ENCODE measurements at regions not wholly inside any gene's neighbourhood (a gene's known extent, or its start where the extent isn't known, plus 50 kb on each side); places are given as distances from the start of the nearest gene placed in this dataset.

GRCh38 chr13:83825676-83826075 is 56.6 kb downstream of the SLITRK1 start:
- H2AFZ ChIP-seq (ENCODE audit: low read length) = no peak overlapping the region
- H4K20me1 ChIP-seq (ENCODE audit: low read length) = no peaks in the 10 kb centered on the region
- no peak overlapping the region for H3K9ac ChIP-seq (ENCODE audit: low read length)
- no TSS peak for BruUV-seq (replicated peaks)
- ATAC-seq = no peak
- H3K27ac ChIP-seq (ENCODE audit: low read length) = no peak overlapping the region
- H3K79me2 ChIP-seq (ENCODE audit: low read length) = no peaks in the 10 kb centered on the region
- no peak overlapping the region for H3K4me3 ChIP-seq (ENCODE audit: low read length)
- DNase-seq = no peak
- no peak overlapping the region for H3K4me2 ChIP-seq (ENCODE audit: low read length)
- H3K9me2 ChIP-seq (replicated peaks; ENCODE audit: low read length) = no peaks in the 10 kb centered on the region
- no peaks in the 10 kb centered on the region for H3K36me3 ChIP-seq (ENCODE audit: low read depth, low read length)
- H3K4me1 ChIP-seq (ENCODE audit: insufficient read depth, low read length) = peaks cover 6% of the 10 kb centered on the region; the same call in 1 of the 2 replicates
- intact Hi-C loops (cut with micrococcal nuclease) = no loop called here
- ChIA-PET POLR2A (ENCODE audit: unreplicated experiment) (interaction anchor here (0.6 kb wide), 1 partner anchor 154 kb away, joined by 3 read pairs; no protein-coding TSS in a partner anchor), CTCF (no interaction called here)
- no peak for TF ChIP-seq CTCF (conservative IDR thresholded peaks at IDR 0.05; ENCODE audit: low read depth, low read length)
- TF ChIP-seq EZH2 (IDR thresholded peaks at IDR 0.05; ENCODE audit: low read length, unreplicated experiment) = no peak
- TF ChIP-seq EZH2phosphoT487 (IDR thresholded peaks at IDR 0.05; ENCODE audit: borderline replicate concordance, low read length) = no peak
- H3F3A ChIP-seq (ENCODE audit: low read length, unreplicated experiment) = no peaks in the 10 kb centered on the region
- H3K9me3 ChIP-seq (ENCODE audit: low read length) = no peaks in the 10 kb centered on the region
- H3K27me3 ChIP-seq (ENCODE audit: low read length) = no peaks in the 10 kb centered on the region

- no peak overlapping the region for H3K4me2 ChIP-seq (ENCODE audit: low read length)
- no peaks in the 10 kb centered on the region for H3K79me2 ChIP-seq (ENCODE audit: low read length)
- POLR2A ChIA-PET (ENCODE audit: unreplicated experiment) = no interaction called here
- H3F3A ChIP-seq (ENCODE audit: low read length, unreplicated experiment) = no peaks in the 10 kb centered on the region
- peaks cover 9% of the 10 kb centered on the region; the same call in 1 of the 2 replicates for H3K4me1 ChIP-seq (ENCODE audit: insufficient read depth, low read length)
- H4K20me1 ChIP-seq (ENCODE audit: low read length) = no peaks in the 10 kb centered on the region
- CTCF ChIA-PET = interaction anchor here (0.7 kb wide), 1 partner anchor 722 kb away, joined by 3 read pairs; no protein-coding TSS in a partner anchor
- H3K4me3 ChIP-seq (ENCODE audit: low read length) = no peak overlapping the region
- intact Hi-C loops (cut with micrococcal nuclease) = no loop called here
- no peak overlapping the region for H3K27ac ChIP-seq (ENCODE audit: low read length)
- no peak overlapping the region for H3K9ac ChIP-seq (ENCODE audit: low read length)
- no peaks in the 10 kb centered on the region for H3K9me2 ChIP-seq (replicated peaks; ENCODE audit: low read length)
- ATAC-seq = no peak
- no peaks in the 10 kb centered on the region for H3K36me3 ChIP-seq (ENCODE audit: low read depth, low read length)
- H3K27me3 ChIP-seq (ENCODE audit: low read length) = no peaks in the 10 kb centered on the region
- no peak overlapping the region for H2AFZ ChIP-seq (ENCODE audit: low read length)
- no TSS peak for BruUV-seq (replicated peaks)
- no peaks in the 10 kb centered on the region for H3K9me3 ChIP-seq (ENCODE audit: low read length)
- no peak for DNase-seq
- TF ChIP-seq CTCF (conservative IDR thresholded peaks at IDR 0.05; ENCODE audit: low read depth, low read length) = no peak
- TF ChIP-seq EZH2phosphoT487 (IDR thresholded peaks at IDR 0.05; ENCODE audit: borderline replicate concordance, low read length) = no peak
- TF ChIP-seq EZH2 (IDR thresholded peaks at IDR 0.05; ENCODE audit: low read length, unreplicated experiment) = no peak
Observed at GRCh38 chr13:83824560-83824959, 57.7 kb downstream of the SLITRK1 start.

- no peak for DNase-seq
- Histone ChIP-seq H3K79me2 (ENCODE audit: low read length) (no peaks in the 10 kb centered on the region), H3K9me2 (replicated peaks; ENCODE audit: low read length) (no peaks in the 10 kb centered on the region), H4K20me1 (ENCODE audit: low read length) (no peaks in the 10 kb centered on the region), H3K27me3 (ENCODE audit: low read length) (no peaks in the 10 kb centered on the region), H3K4me1 (ENCODE audit: insufficient read depth, low read length) (peaks cover 9% of the 10 kb centered on the region; the same call in 1 of the 2 replicates), H3F3A (ENCODE audit: low read length, unreplicated experiment) (no peaks in the 10 kb centered on the region), H2AFZ (ENCODE audit: low read length) (no peak overlapping the region), H3K36me3 (ENCODE audit: low read depth, low read length) (no peaks in the 10 kb centered on the region), H3K9me3 (ENCODE audit: low read length) (no peaks in the 10 kb centered on the region), H3K4me2 (ENCODE audit: low read length) (no peak overlapping the region), H3K4me3 (ENCODE audit: low read length) (no peak overlapping the region), H3K27ac (ENCODE audit: low read length) (no peak overlapping the region), H3K9ac (ENCODE audit: low read length) (no peak overlapping the region)
- POLR2A ChIA-PET (ENCODE audit: unreplicated experiment) = no interaction called here
- CTCF ChIA-PET = interaction anchor here (0.7 kb wide), 1 partner anchor 722 kb away, joined by 3 read pairs; no protein-coding TSS in a partner anchor
- intact Hi-C loops (cut with micrococcal nuclease) = no loop called here
- BruUV-seq (replicated peaks) = no TSS peak
- no peak for ATAC-seq
- TF ChIP-seq CTCF (conservative IDR thresholded peaks at IDR 0.05; ENCODE audit: low read depth, low read length) (no peak), EZH2 (IDR thresholded peaks at IDR 0.05; ENCODE audit: low read length, unreplicated experiment) (no peak), EZH2phosphoT487 (IDR thresholded peaks at IDR 0.05; ENCODE audit: borderline replicate concordance, low read length) (no peak)
Observed at GRCh38 chr13:83824120-83824519, 58.2 kb downstream of the SLITRK1 start.
